A172 (cell line): ENCODE measurements at regions not wholly inside any gene's neighbourhood (a gene's known extent, or its start where the extent isn't known, plus 50 kb on each side); places are given as distances from the start of the nearest gene placed in this dataset.
"Not testable (repeated sequence)": the region's sequence is repeated elsewhere in the genome, so short reads cannot be mapped to it uniquely, and the experiment has no call there.

Experiments used
- DNase-seq: peaks from one replicate; pipeline ENCODE4 v3.0.0-alpha.2; 2015; ENCODE audit warnings: low spot score

GRCh38 chr13:103908911-103909310 is 842.7 kb upstream of the SLC10A2 start:
- no peak for DNase-seq

GRCh38 chr13:103908274-103908673 is 842.1 kb upstream of the SLC10A2 start:
- no peak for DNase-seq

GRCh38 chr13:103903790-103904189 is 837.6 kb upstream of the SLC10A2 start:
- no peak for DNase-seq

- no peak for DNase-seq
Measured at GRCh38 chr13:103898481-103898880, 832.3 kb upstream of the SLC10A2 start.

GRCh38 chr13:103895835-103896531 is 829.8 kb upstream of the SLC10A2 start:
- no peak for DNase-seq

- DNase-seq, result no peak
Measured at GRCh38 chr13:103894626-103895025, 828.4 kb upstream of the SLC10A2 start.

GRCh38 chr13:103884101-103884723 is 818.0 kb upstream of the SLC10A2 start:
- no peak for DNase-seq

- no peak for DNase-seq
Measured at GRCh38 chr13:103883698-103884097, 817.5 kb upstream of the SLC10A2 start.

- peak; percentile 89 for DNase-seq
Measured at GRCh38 chr13:103883164-103883563, 816.9 kb upstream of the SLC10A2 start.

- DNase-seq, result not testable (repeated sequence)
Measured at GRCh38 chr13:103880146-103880545, 813.9 kb upstream of the SLC10A2 start.

- DNase-seq, result no peak
Measured at GRCh38 chr13:103878891-103879605, 812.8 kb upstream of the SLC10A2 start.

GRCh38 chr13:103876571-103876970 is 810.4 kb upstream of the SLC10A2 start:
- peak; percentile 34 for DNase-seq

GRCh38 chr13:103873725-103874124 is 807.5 kb upstream of the SLC10A2 start:
- DNase-seq, result no peak

GRCh38 chr13:103866048-103866447 is 799.8 kb upstream of the SLC10A2 start:
- DNase-seq, result no peak

- DNase-seq, result no peak
Measured at GRCh38 chr13:103862525-103862924, 796.3 kb upstream of the SLC10A2 start.

- DNase-seq, result no peak
Measured at GRCh38 chr13:103859952-103860351, 793.7 kb upstream of the SLC10A2 start.

GRCh38 chr13:103852036-103852435 is 785.8 kb upstream of the SLC10A2 start:
- DNase-seq, result no peak

GRCh38 chr13:103844471-103844870 is 778.3 kb upstream of the SLC10A2 start:
- no peak for DNase-seq

- DNase-seq, result no peak
Measured at GRCh38 chr13:103839460-103839859, 773.2 kb upstream of the SLC10A2 start.

- DNase-seq, result no peak
Measured at GRCh38 chr13:103835052-103835451, 768.8 kb upstream of the SLC10A2 start.

GRCh38 chr13:103833294-103833852 is 767.2 kb upstream of the SLC10A2 start:
- DNase-seq, result no peak

GRCh38 chr13:103815619-103816018 is 749.4 kb upstream of the SLC10A2 start:
- peak; percentile 11 for DNase-seq

- no peak for DNase-seq
Measured at GRCh38 chr13:103812971-103813370, 746.8 kb upstream of the SLC10A2 start.
